ENCODE measurements at regions not wholly inside any gene's neighbourhood (a gene's known extent, or its start where the extent isn't known, plus 50 kb on each side); places are given as distances from the start of the nearest gene placed in this dataset.

- H3K9me2 ChIP-seq (replicated peaks; ENCODE audit: control insufficient read depth, low read length), result no peaks in the 10 kb centered on the region
- H3K4me2 ChIP-seq (ENCODE audit: low read length), result no peak overlapping the region
- no peaks in the 10 kb centered on the region for H3K27me3 ChIP-seq (ENCODE audit: control insufficient read depth, low read length)
- no peak overlapping the region for H3K27ac ChIP-seq (ENCODE audit: low read depth, low read length)
- H3K4me1 ChIP-seq (ENCODE audit: control insufficient read depth, low read length), result no peaks in the 10 kb centered on the region
- H3F3A ChIP-seq (ENCODE audit: control insufficient read depth, insufficient read depth), result no peaks in the 10 kb centered on the region
- no peaks in the 10 kb centered on the region for H3K36me3 ChIP-seq (ENCODE audit: control insufficient read depth, low read length)
- H3K4me3 ChIP-seq (ENCODE audit: low read length), result no peak overlapping the region
- no peaks in the 10 kb centered on the region for H3K9me3 ChIP-seq (ENCODE audit: control insufficient read depth, insufficient read depth, low read length)
- no peak for TF ChIP-seq EZH2phosphoT487 (IDR thresholded peaks at IDR 0.05; ENCODE audit: borderline replicate concordance, low read length)
- no peak for TF ChIP-seq CTCF (IDR thresholded peaks at IDR 0.05; ENCODE audit: low read depth, low read length, poor library complexity, severe bottlenecking)
- H4K20me1 ChIP-seq (ENCODE audit: control insufficient read depth, insufficient read depth, low read depth, low read length), result no peaks in the 10 kb centered on the region
- H3K79me2 ChIP-seq (ENCODE audit: control insufficient read depth, low read length), result no peaks in the 10 kb centered on the region
Measured at GRCh38 chr3:144187531-144188210, 216.0 kb downstream of the DIPK2A start.

DNA sequence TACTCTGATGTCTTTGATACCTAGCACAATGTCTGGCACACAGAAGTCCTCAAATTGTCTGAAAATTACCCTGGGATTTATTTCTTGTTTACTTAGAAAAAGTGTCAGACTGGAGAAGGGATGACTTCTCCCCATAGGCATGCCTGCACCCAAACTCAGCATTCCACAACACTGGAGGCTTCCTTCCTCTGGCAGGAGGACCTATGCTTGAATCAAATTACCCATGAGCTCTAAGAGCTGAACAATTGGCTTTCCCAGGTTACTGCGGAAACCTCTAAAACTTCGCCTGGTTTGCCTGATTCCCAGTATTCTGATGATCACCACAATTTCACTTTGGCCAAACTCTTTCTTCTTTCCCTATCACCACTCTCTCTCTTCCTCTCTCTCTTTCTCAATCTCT, 217.4 kb downstream of the DIPK2A start:
- Histone ChIP-seq H4K20me1 (ENCODE audit: control insufficient read depth, insufficient read depth, low read depth, low read length) (no peaks in the 10 kb centered on the region), H3F3A (ENCODE audit: control insufficient read depth, insufficient read depth) (no peaks in the 10 kb centered on the region), H3K4me3 (ENCODE audit: low read length) (no peak overlapping the region), H3K9me3 (ENCODE audit: control insufficient read depth, insufficient read depth, low read length) (no peaks in the 10 kb centered on the region), H3K79me2 (ENCODE audit: control insufficient read depth, low read length) (no peaks in the 10 kb centered on the region), H3K27me3 (ENCODE audit: control insufficient read depth, low read length) (no peaks in the 10 kb centered on the region), H3K4me2 (ENCODE audit: low read length) (no peak overlapping the region), H3K36me3 (ENCODE audit: control insufficient read depth, low read length) (no peaks in the 10 kb centered on the region), H3K4me1 (ENCODE audit: control insufficient read depth, low read length) (no peaks in the 10 kb centered on the region), H3K9me2 (replicated peaks; ENCODE audit: control insufficient read depth, low read length) (no peaks in the 10 kb centered on the region), H3K27ac (ENCODE audit: low read depth, low read length) (no peak overlapping the region)
- TF ChIP-seq EZH2phosphoT487 (IDR thresholded peaks at IDR 0.05; ENCODE audit: borderline replicate concordance, low read length) (no peak), CTCF (IDR thresholded peaks at IDR 0.05; ENCODE audit: low read depth, low read length, poor library complexity, severe bottlenecking) (no peak)

DNA sequence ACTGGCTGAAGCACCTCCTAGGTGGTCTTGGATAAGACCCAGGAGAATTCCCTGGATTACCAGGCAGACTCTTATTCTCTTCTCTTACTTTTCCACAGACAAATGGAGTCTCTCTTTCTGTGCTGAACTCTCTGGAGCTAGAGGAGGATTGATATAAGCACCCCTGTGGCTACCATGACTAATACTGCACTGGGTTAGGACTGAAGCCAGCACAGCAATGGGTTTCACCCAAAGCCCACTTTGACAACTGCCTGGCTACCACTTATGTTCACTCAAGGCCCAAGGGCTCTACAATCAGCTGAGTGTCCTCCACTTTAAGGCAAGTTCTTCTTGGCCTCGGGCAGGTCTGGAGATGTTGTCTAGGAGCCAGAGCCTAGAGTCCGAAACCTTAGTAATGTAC, 225.5 kb downstream of the DIPK2A start:
- Histone ChIP-seq H3K36me3 (ENCODE audit: control insufficient read depth, low read length) (no peaks in the 10 kb centered on the region), H3K4me3 (ENCODE audit: low read length) (no peak overlapping the region), H3K27ac (ENCODE audit: low read depth, low read length) (no peak overlapping the region), H3K9me2 (replicated peaks; ENCODE audit: control insufficient read depth, low read length) (no peaks in the 10 kb centered on the region), H3K9me3 (ENCODE audit: control insufficient read depth, insufficient read depth, low read length) (peaks cover 5% of the 10 kb centered on the region), H3K4me2 (ENCODE audit: low read length) (no peak overlapping the region), H4K20me1 (ENCODE audit: control insufficient read depth, insufficient read depth, low read depth, low read length) (no peaks in the 10 kb centered on the region), H3F3A (ENCODE audit: control insufficient read depth, insufficient read depth) (no peaks in the 10 kb centered on the region), H3K27me3 (ENCODE audit: control insufficient read depth, low read length) (no peaks in the 10 kb centered on the region), H3K4me1 (ENCODE audit: control insufficient read depth, low read length) (no peaks in the 10 kb centered on the region), H3K79me2 (ENCODE audit: control insufficient read depth, low read length) (no peaks in the 10 kb centered on the region)
- no peak for TF ChIP-seq CTCF (IDR thresholded peaks at IDR 0.05; ENCODE audit: low read depth, low read length, poor library complexity, severe bottlenecking)
- no peak for TF ChIP-seq EZH2phosphoT487 (IDR thresholded peaks at IDR 0.05; ENCODE audit: borderline replicate concordance, low read length)

All from DOHH2 (cell line).